Transverse colon (tissue), 3 donors: ENCODE measurements at regions not wholly inside any gene's neighbourhood (a gene's known extent, or its start where the extent isn't known, plus 50 kb on each side); places are given as distances from the start of the nearest gene placed in this dataset.

Source experiments
- CTCF ChIP-seq, 5 experiments: fragments of 200-600 bp in 3 of 5; fragments of 450-650 bp in 2 of 5; sonication (generic) in 3 of 5; IDR thresholded peaks; 1 replicate in 2 of 5; 2 replicates in 3 of 5; pipeline ENCODE4 v1.5.1; 2016 to 2017; ENCODE audit warnings: antibody characterized with exemption in 5 of 5, inconsistent platforms in 3 of 5, mild to moderate bottlenecking in 2 of 5, moderate library complexity in 1 of 5
- POLR2A ChIP-seq: fragments of 450-650 bp; IDR thresholded peaks from one replicate; pipeline ENCODE4 v1.6.1; 2016; ENCODE audit warnings: antibody characterized with exemption, mild to moderate bottlenecking, moderate library complexity

- TF ChIP-seq CTCF (IDR thresholded peaks at IDR 0.05): no peak
- no peak for TF ChIP-seq POLR2A
Measured at GRCh38 chr14:59086241-59086882, 102.1 kb upstream of the DAAM1 start.
